ENCODE measurements at regions not wholly inside any gene's neighbourhood (a gene's known extent, or its start where the extent isn't known, plus 50 kb on each side); places are given as distances from the start of the nearest gene placed in this dataset.

GRCh38 chr9:107739601-107740082 lies 250.1 kb upstream of the KLF4 start:
- no peak for TF ChIP-seq CTCF (IDR thresholded peaks at IDR 0.05 in 2 of 3, conservative IDR thresholded peaks at IDR 0.05 in 1 of 3; ENCODE audit: borderline replicate concordance in 1 of 3, insufficient read depth in 1 of 3, low read depth in 2 of 3, low read length in 2 of 3)
- TF ChIP-seq MAX (IDR thresholded peaks at IDR 0.05): no peak
- TF ChIP-seq SRF (IDR thresholded peaks at IDR 0.05; ENCODE audit: low read depth): no peak
- no peak for TF ChIP-seq EZH2 (IDR thresholded peaks at IDR 0.05)
- TF ChIP-seq SP1 (IDR thresholded peaks at IDR 0.05; ENCODE audit: low read depth): no peak

Measured in HCT116 (cell line).